GM20000 (cell line): ENCODE measurements at regions not wholly inside any gene's neighbourhood (a gene's known extent, or its start where the extent isn't known, plus 50 kb on each side); places are given as distances from the start of the nearest gene placed in this dataset.

Experiments used
- DNase-seq: peaks from one replicate; pipeline ENCODE4 v3.0.0; 2012; ENCODE audit warnings: low spot score
- CTCF ChIP-seq: IDR thresholded peaks from 2 replicates; pipeline ENCODE4 v1.5.1; 2012; ENCODE audit warnings: mild to moderate bottlenecking, control low read depth; ENCODE audit errors: extremely low read depth, missing control alignments

- no peak for DNase-seq
- no peak for TF ChIP-seq CTCF
Measured at GRCh38 chr5:52388349-52388748, 399.4 kb upstream of the ITGA1 start.

- DNase-seq, result no peak
- no peak for TF ChIP-seq CTCF
Measured at GRCh38 chr5:52392321-52392720, 395.4 kb upstream of the ITGA1 start.

GRCh38 chr5:52409835-52410234, 377.9 kb upstream of the ITGA1 start:
- TF ChIP-seq CTCF, result no peak
- DNase-seq, result no peak

GRCh38 chr5:52419357-52419756, 368.4 kb upstream of the ITGA1 start:
- no peak for TF ChIP-seq CTCF
- DNase-seq, result no peak

- TF ChIP-seq CTCF, result no peak
- DNase-seq, result no peak
Measured at GRCh38 chr5:52427615-52428014, 360.1 kb upstream of the ITGA1 start.

GRCh38 chr5:52428977-52429489, 358.7 kb upstream of the ITGA1 start:
- no peak for DNase-seq
- no peak for TF ChIP-seq CTCF

GRCh38 chr5:52441768-52442167, 345.9 kb upstream of the ITGA1 start:
- DNase-seq, result no peak
- TF ChIP-seq CTCF, result no peak
